ENCODE measurements at regions not wholly inside any gene's neighbourhood (a gene's known extent, or its start where the extent isn't known, plus 50 kb on each side); places are given as distances from the start of the nearest gene placed in this dataset.

GRCh38 chr1:209431813-209432442, 151.6 kb upstream of the CAMK1G start:
- FAIRE-seq (no peak), DNase-seq (ENCODE audit: insufficient read length, low spot score) (no peak)
- TF ChIP-seq POLR2A (IDR thresholded peaks at IDR 0.05; ENCODE audit: low read depth, low read length): no peak

- FAIRE-seq: no peak
- no peak for TF ChIP-seq POLR2A (IDR thresholded peaks at IDR 0.05; ENCODE audit: low read depth, low read length)
- no peak for DNase-seq (ENCODE audit: insufficient read length, low spot score)
Measured at GRCh38 chr1:209432443-209432825, 151.1 kb upstream of the CAMK1G start.

GRCh38 chr1:209433649-209434031, 149.9 kb upstream of the CAMK1G start:
- no peak for TF ChIP-seq POLR2A (IDR thresholded peaks at IDR 0.05; ENCODE audit: low read depth, low read length)
- no peak for FAIRE-seq

GRCh38 chr1:209434066-209434465, 149.4 kb upstream of the CAMK1G start:
- no peak for TF ChIP-seq POLR2A (IDR thresholded peaks at IDR 0.05; ENCODE audit: low read depth, low read length)
- FAIRE-seq (no peak), DNase-seq (ENCODE audit: insufficient read length, low spot score) (no peak)

More at GRCh38 chr1:209433649-209434031, 149.9 kb upstream of the CAMK1G start:
- no peak for DNase-seq (ENCODE audit: insufficient read length, low spot score)

- no peak for TF ChIP-seq POLR2A (IDR thresholded peaks at IDR 0.05; ENCODE audit: low read depth, low read length)
- DNase-seq (ENCODE audit: insufficient read length, low spot score) (no peak), FAIRE-seq (no peak)
Measured at GRCh38 chr1:209434631-209435217, 148.8 kb upstream of the CAMK1G start.

GRCh38 chr1:209435654-209436566, 147.6 kb upstream of the CAMK1G start:
- TF ChIP-seq POLR2A (IDR thresholded peaks at IDR 0.05; ENCODE audit: low read depth, low read length): no peak
- FAIRE-seq: peak; percentile 33
- peak; percentile 74 for DNase-seq (ENCODE audit: insufficient read length, low spot score)

GRCh38 chr1:209439828-209440227, 143.7 kb upstream of the CAMK1G start:
- DNase-seq (ENCODE audit: insufficient read length, low spot score) (no peak), FAIRE-seq (no peak)
- TF ChIP-seq POLR2A (IDR thresholded peaks at IDR 0.05; ENCODE audit: low read depth, low read length): no peak

- no peak for FAIRE-seq
- TF ChIP-seq POLR2A (IDR thresholded peaks at IDR 0.05; ENCODE audit: low read depth, low read length): no peak
- no peak for DNase-seq (ENCODE audit: insufficient read length, low spot score)
Measured at GRCh38 chr1:209443361-209443931, 140.1 kb upstream of the CAMK1G start.

- DNase-seq (ENCODE audit: insufficient read length, low spot score) (no peak), FAIRE-seq (no peak)
- no peak for TF ChIP-seq POLR2A (IDR thresholded peaks at IDR 0.05; ENCODE audit: low read depth, low read length)
Measured at GRCh38 chr1:209443975-209444651, 139.4 kb upstream of the CAMK1G start.

- FAIRE-seq (no peak), DNase-seq (ENCODE audit: insufficient read length, low spot score) (no peak)
- TF ChIP-seq POLR2A (IDR thresholded peaks at IDR 0.05; ENCODE audit: low read depth, low read length): no peak
Measured at GRCh38 chr1:209444961-209445360, 138.6 kb upstream of the CAMK1G start.

- FAIRE-seq: no peak
- TF ChIP-seq POLR2A (IDR thresholded peaks at IDR 0.05; ENCODE audit: low read depth, low read length): no peak
- DNase-seq (ENCODE audit: insufficient read length, low spot score): no peak
Measured at GRCh38 chr1:209445576-209445975, 137.9 kb upstream of the CAMK1G start.

GRCh38 chr1:209446356-209446755, 137.2 kb upstream of the CAMK1G start:
- no peak for DNase-seq (ENCODE audit: insufficient read length, low spot score)
- TF ChIP-seq POLR2A (IDR thresholded peaks at IDR 0.05; ENCODE audit: low read depth, low read length): no peak
- FAIRE-seq: no peak

- TF ChIP-seq POLR2A (IDR thresholded peaks at IDR 0.05; ENCODE audit: low read depth, low read length): no peak
- no peak for FAIRE-seq
- DNase-seq (ENCODE audit: insufficient read length, low spot score): no peak
Measured at GRCh38 chr1:209454340-209454994, 129.0 kb upstream of the CAMK1G start.
